Hematopoietic multipotent progenitor cell treated with erythropoietin and hydrocortisone succinate and interleukin-3 and kit ligand, for 17 days (in vitro differentiated cells): ENCODE measurements at regions not wholly inside any gene's neighbourhood (a gene's known extent, or its start where the extent isn't known, plus 50 kb on each side); places are given as distances from the start of the nearest gene placed in this dataset.
A peak's percentile ranks its signal among the peaks of the same experiment; 100 is the strongest.

Experiments used
- DNase-seq: peaks from one replicate; pipeline ENCODE4 v3.0.0-alpha.2; 2015; ENCODE audit warnings: low spot score

DNA sequence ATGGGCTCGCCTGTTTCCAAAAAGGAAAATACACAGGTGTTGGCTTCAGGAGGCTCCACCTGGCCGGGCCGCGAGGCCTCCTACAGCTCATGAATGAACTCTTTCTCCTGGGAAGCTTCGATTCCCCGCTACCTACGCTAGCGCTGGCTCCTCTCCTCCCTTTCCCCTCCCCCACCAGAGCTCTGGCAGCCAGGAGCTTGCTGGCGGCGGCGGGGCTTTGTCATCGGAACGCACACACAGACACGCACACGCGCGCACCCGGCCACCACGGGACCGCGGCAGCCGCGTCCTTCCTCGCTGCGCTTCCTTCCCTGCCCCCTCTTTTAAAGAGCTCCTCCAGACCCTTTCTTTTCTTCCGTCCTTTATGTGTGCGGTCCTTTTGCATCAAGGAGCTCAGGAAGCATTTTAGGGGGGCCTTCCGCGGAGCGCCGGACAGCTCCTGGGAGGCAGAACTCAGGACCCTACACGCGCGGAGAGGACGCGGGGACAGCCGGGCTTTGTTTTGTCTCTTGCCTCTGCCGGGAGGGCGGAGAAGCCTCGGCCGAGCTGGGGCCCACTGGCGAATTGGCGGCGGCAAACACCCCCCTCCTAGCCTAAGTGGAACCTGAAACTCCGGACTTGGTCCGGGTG lies 70.2 kb upstream of the BCOR start:
- no peak for DNase-seq

DNA sequence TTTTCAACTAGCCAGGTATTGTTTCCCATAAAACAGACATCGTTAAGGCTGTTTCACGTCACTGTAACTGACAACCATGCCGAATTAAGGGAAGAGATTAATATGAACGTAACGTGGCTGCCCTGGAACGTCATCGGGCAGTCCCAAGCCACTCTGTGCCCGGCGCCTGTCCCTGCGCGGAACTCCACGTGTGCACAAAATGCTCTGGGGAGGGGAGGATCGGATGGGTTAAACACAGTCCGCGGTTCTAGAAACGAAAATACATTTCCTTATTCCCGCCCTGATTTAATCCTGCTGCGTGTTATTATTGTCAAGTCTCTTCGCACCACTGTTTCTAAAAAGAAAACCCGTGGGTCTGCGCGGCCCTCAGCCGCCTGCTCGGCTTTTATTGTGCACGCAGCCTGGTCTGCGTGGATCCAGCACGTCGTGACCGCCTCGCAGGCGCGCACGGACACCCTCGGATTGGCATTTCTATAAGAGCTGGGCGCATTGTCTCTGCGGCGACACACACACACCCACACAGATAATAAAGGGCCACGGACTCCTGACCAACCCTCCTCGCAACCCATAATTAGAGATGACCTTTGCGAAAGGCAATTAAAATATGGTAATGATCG lies 69.6 kb upstream of the BCOR start:
- DNase-seq = no peak

GRCh38 chrX:40166582-40166981 lies 68.8 kb upstream of the BCOR start:
- no peak for DNase-seq

DNA sequence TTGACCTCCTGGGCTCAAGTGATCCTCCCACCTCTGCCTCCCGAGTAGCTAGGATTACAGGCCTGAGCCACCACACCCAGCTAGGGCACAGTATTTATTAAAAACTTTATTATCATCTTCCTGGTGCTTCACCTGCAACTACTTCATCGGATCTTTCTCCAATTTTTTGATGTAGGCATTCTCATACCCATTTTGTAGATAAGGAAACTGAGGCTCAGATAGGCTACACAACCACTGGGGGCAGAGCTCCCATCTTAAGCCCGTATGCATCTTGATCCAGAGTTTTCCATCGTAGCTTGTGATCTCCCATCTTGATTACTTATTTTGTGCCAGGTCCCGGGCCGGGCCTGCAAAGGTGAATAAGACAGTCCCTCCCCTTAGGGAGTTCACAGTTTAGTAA lies 68.1 kb upstream of the BCOR start:
- DNase-seq = no peak

DNA sequence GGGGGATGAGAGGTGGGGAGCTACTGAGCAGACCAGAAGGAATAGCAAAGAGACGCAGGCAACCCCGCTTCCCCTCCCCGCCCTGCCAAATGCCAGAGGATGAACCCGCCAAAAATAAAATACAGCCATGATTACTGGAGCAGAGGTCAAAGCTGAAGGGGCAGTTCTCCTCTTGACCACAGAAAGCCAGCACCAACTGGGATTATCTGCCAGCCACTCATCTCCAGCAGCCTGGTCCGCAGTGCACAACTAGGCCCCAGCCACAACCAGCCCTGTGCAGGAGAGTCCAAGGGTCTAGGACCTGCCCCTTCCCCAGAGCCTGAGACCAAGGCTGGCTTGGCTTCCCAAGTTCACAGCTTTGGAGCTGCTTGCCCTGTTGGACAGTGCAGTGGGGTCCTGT lies 67.4 kb upstream of the BCOR start:
- DNase-seq = no peak

- no peak for DNase-seq
Observed at GRCh38 chrX:40164751-40165150, 67.0 kb upstream of the BCOR start.

- peak; percentile 25 for DNase-seq
Observed at GRCh38 chrX:40158036-40158706, 60.4 kb upstream of the BCOR start.

- no peak for DNase-seq
Observed at GRCh38 chrX:40157228-40158035, 59.7 kb upstream of the BCOR start.

GRCh38 chrX:40156470-40157227 lies 58.9 kb upstream of the BCOR start:
- no peak for DNase-seq

DNA sequence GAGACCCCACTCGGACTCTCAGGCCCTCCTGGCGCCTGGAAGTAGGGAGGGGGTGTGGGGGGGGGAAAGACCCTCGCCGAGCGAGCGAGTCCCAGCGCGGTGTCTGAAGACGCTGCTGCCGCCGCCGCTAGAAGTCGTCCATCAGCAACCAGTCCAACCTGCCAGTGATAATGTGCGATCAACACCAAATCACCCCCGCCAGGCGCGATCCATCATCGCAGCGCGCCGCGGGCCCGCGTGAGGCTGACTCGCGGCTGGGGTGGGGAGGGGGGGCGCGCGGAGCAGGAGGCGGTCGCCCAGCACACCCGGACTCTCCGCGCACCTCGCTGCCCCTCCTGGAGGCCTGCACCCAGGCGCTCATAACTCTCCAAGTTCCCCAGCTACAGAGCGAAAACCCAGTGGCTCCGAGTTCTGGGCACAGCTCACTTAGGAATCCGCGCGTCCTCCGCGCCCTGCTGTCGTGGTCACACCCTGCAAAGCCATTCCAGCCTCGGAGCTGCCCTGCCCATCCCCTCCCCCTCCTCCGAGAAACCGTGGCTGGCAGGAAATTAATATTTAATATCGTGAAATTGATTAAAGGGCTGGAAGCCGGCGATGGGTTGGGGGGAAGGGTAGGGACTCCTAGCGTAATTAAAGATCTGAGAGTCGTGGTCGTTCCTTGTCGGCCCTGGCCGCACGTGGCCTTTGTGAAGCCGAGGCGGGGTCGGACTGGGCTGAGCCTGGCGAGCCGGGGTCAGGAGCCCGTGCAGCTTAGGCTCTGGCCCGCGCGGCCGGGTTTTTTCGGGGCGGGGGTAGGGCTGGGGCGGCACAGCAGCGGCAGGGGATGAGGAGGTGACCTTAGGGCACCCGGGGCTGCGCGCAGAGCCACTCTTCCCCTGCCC lies 58.1 kb upstream of the BCOR start:
- no peak for DNase-seq

- no peak for DNase-seq
Observed at GRCh38 chrX:40154853-40155588, 57.3 kb upstream of the BCOR start.

GRCh38 chrX:40154250-40154852 lies 56.6 kb upstream of the BCOR start:
- DNase-seq = no peak

GRCh38 chrX:40153345-40154249 lies 55.8 kb upstream of the BCOR start:
- peak; percentile 41 for DNase-seq

- no peak for DNase-seq
Observed at GRCh38 chrX:40152741-40153344, 55.1 kb upstream of the BCOR start.

- no peak for DNase-seq
Observed at GRCh38 chrX:40152173-40152711, 54.5 kb upstream of the BCOR start.

GRCh38 chrX:40151211-40152172 lies 53.7 kb upstream of the BCOR start:
- DNase-seq = no peak

- no peak for DNase-seq
Observed at GRCh38 chrX:40150503-40150902, 52.7 kb upstream of the BCOR start.
